DND-41 (cell line): ENCODE measurements at regions not wholly inside any gene's neighbourhood (a gene's known extent, or its start where the extent isn't known, plus 50 kb on each side); places are given as distances from the start of the nearest gene placed in this dataset.

ENCODE experiments used
- ATAC-seq: fragments of 200-7000 bp; cut with Tn5 transposase; 3 replicates; pipeline ENCODE4 v1.9.1; 2021; ENCODE audit warnings: low read depth; ENCODE audit not compliant: insufficient read depth
- DNase-seq: peaks from one replicate; pipeline ENCODE4 v3.0.0-alpha.2; 2020
- H2AFZ ChIP-seq: 2 replicates; pipeline ENCODE4 v1.6.0; 2012; ENCODE audit warnings: low read depth, low read length
- H3K27ac ChIP-seq: 2 replicates; pipeline ENCODE4 v1.5.1; 2012; ENCODE audit warnings: low read length, inconsistent platforms
- H3K27me3 ChIP-seq: fragments of 200-600 bp; sonication (generic); 2 replicates; pipeline ENCODE4 v1.6.0; 2012; ENCODE audit warnings: low read length, mild to moderate bottlenecking, inconsistent platforms; ENCODE audit not compliant: insufficient read depth, poor library complexity
- H3K36me3 ChIP-seq: 2 replicates; pipeline ENCODE4 v1.5.1; 2012; ENCODE audit warnings: low read length, inconsistent platforms; ENCODE audit not compliant: insufficient read depth
- H3K4me1 ChIP-seq: 2 replicates; pipeline ENCODE4 v1.5.1; 2012; ENCODE audit warnings: mild to moderate bottlenecking, low read length; ENCODE audit not compliant: insufficient read depth
- H3K4me2 ChIP-seq: 2 replicates; pipeline ENCODE4 v1.6.0; 2012; ENCODE audit warnings: mild to moderate bottlenecking, moderate library complexity, low read length, inconsistent platforms; ENCODE audit not compliant: insufficient read depth
- H3K4me3 ChIP-seq, 2 experiments: fragments of 200-600 bp in 1 of 2; shearing (Covaris generic) in 1 of 2; 2 replicates each; pipeline ENCODE4 v1.5.1; 2012 to 2016; ENCODE audit warnings: inconsistent platforms in 2 of 2, low read length in 2 of 2, mild to moderate bottlenecking in 2 of 2, low read depth in 1 of 2, moderate library complexity in 1 of 2
- H3K79me2 ChIP-seq: 2 replicates; pipeline ENCODE4 v1.6.0; 2012; ENCODE audit warnings: low read length, inconsistent platforms; ENCODE audit not compliant: insufficient read depth
- H3K9ac ChIP-seq: 2 replicates; pipeline ENCODE4 v1.6.0; 2012; ENCODE audit warnings: low read depth, mild to moderate bottlenecking, inconsistent platforms, low read length, moderate library complexity
- H3K9me3 ChIP-seq: 2 replicates; pipeline ENCODE4 v1.5.1; 2012; ENCODE audit warnings: low read length, moderate library complexity, mild to moderate bottlenecking, inconsistent platforms; ENCODE audit not compliant: insufficient read depth, severe bottlenecking
- H4K20me1 ChIP-seq: 2 replicates; pipeline ENCODE4 v1.6.0; 2012; ENCODE audit warnings: low read length; ENCODE audit not compliant: insufficient read depth
- CTCF ChIP-seq: IDR thresholded peaks from 2 replicates; pipeline ENCODE4 v1.5.1; 2012; ENCODE audit warnings: borderline replicate concordance, low read length, moderate library complexity, mild to moderate bottlenecking; ENCODE audit not compliant: poor library complexity, severe bottlenecking; ENCODE audit errors: extremely low read depth
- EZH2 ChIP-seq: IDR thresholded peaks from 3 replicates; pipeline ENCODE4 v1.6.1; 2012; ENCODE audit warnings: borderline replicate concordance, low read depth, mild to moderate bottlenecking, moderate library complexity, low read length, inconsistent platforms; ENCODE audit not compliant: severe bottlenecking

GRCh38 chr18:61199171-61199848, 133.9 kb upstream of the CDH20 start:
- Histone ChIP-seq H4K20me1 (no peaks in the 10 kb centered on the region), H3K4me3 (no peak overlapping the region), H3K4me1 (no peaks in the 10 kb centered on the region), H3K27ac (no peak overlapping the region), H3K9ac (no peak overlapping the region), H2AFZ (no peak overlapping the region), H3K9me3 (no peaks in the 10 kb centered on the region), H3K36me3 (no peaks in the 10 kb centered on the region), H3K27me3 (no peaks in the 10 kb centered on the region), H3K4me2 (no peak overlapping the region), H3K79me2 (no peaks in the 10 kb centered on the region)
- ATAC-seq (no peak), DNase-seq (no peak)
- TF ChIP-seq CTCF, result no peak
- no peak for TF ChIP-seq EZH2

- no peak for TF ChIP-seq EZH2
- Histone ChIP-seq H3K4me3 (no peak overlapping the region), H3K79me2 (no peaks in the 10 kb centered on the region), H4K20me1 (no peaks in the 10 kb centered on the region), H3K9me3 (no peaks in the 10 kb centered on the region), H2AFZ (no peak overlapping the region), H3K9ac (no peak overlapping the region), H3K4me1 (no peaks in the 10 kb centered on the region), H3K27me3 (no peaks in the 10 kb centered on the region), H3K4me2 (no peak overlapping the region), H3K36me3 (no peaks in the 10 kb centered on the region), H3K27ac (no peak overlapping the region)
- ATAC-seq, result no peak
- no peak for DNase-seq
Measured at GRCh38 chr18:61201511-61201910, 131.7 kb upstream of the CDH20 start.

- no peak overlapping the region for H3K9ac ChIP-seq
- H3K4me3 ChIP-seq, result no peak overlapping the region
- no peaks in the 10 kb centered on the region for H4K20me1 ChIP-seq
- no peak for ATAC-seq
- H3K79me2 ChIP-seq, result no peaks in the 10 kb centered on the region
- no peaks in the 10 kb centered on the region for H3K9me3 ChIP-seq
- no peaks in the 10 kb centered on the region for H3K4me1 ChIP-seq
- TF ChIP-seq CTCF, result no peak
- no peak for TF ChIP-seq EZH2
- no peaks in the 10 kb centered on the region for H3K27me3 ChIP-seq
- no peak overlapping the region for H3K4me2 ChIP-seq
- DNase-seq, result no peak
- H2AFZ ChIP-seq, result no peak overlapping the region
- H3K27ac ChIP-seq, result no peak overlapping the region
- no peaks in the 10 kb centered on the region for H3K36me3 ChIP-seq
Measured at GRCh38 chr18:61203151-61203550, 130.1 kb upstream of the CDH20 start.

- no peak for DNase-seq
- H3K36me3 ChIP-seq, result no peaks in the 10 kb centered on the region
- no peak overlapping the region for H3K4me3 ChIP-seq
- H3K79me2 ChIP-seq, result no peaks in the 10 kb centered on the region
- no peak for ATAC-seq
- H3K27me3 ChIP-seq, result no peaks in the 10 kb centered on the region
- no peak overlapping the region for H3K9ac ChIP-seq
- no peak overlapping the region for H2AFZ ChIP-seq
- no peaks in the 10 kb centered on the region for H3K9me3 ChIP-seq
- no peak overlapping the region for H3K4me2 ChIP-seq
- no peak overlapping the region for H3K27ac ChIP-seq
- no peaks in the 10 kb centered on the region for H3K4me1 ChIP-seq
- no peaks in the 10 kb centered on the region for H4K20me1 ChIP-seq
- no peak for TF ChIP-seq EZH2
- TF ChIP-seq CTCF, result no peak
Measured at GRCh38 chr18:61209801-61210200, 123.4 kb upstream of the CDH20 start.
